Tibial nerve (tissue), 4 donors: ENCODE measurements at regions not wholly inside any gene's neighbourhood (a gene's known extent, or its start where the extent isn't known, plus 50 kb on each side); places are given as distances from the start of the nearest gene placed in this dataset.

Experiments
- CTCF ChIP-seq, 5 experiments: fragments of 200-600 bp in 3 of 5; fragments of 450-650 bp in 2 of 5; sonication (generic) in 3 of 5; IDR thresholded peaks; one replicate each; pipeline ENCODE4 v1.5.1; 2016 to 2019; ENCODE audit warnings: antibody characterized with exemption in 5 of 5, mild to moderate bottlenecking in 3 of 5, moderate library complexity in 2 of 5
- EP300 ChIP-seq, 2 donors: sonication (generic); formaldehyde crosslinking; IDR thresholded peaks; one replicate each; pipeline ENCODE4 v1.6.1; 2017; ENCODE audit warnings: antibody characterized with exemption in 2 of 2, mild to moderate bottlenecking in 1 of 2
- POLR2A ChIP-seq, 2 donors: fragments of 450-650 bp; IDR thresholded peaks; one replicate each; pipeline ENCODE4 v1.6.1; 2017; ENCODE audit warnings: antibody characterized with exemption in 2 of 2, mild to moderate bottlenecking in 2 of 2, moderate library complexity in 2 of 2

GRCh38 chr3:27859821-27860220 is 137.7 kb upstream of the EOMES start:
- no peak for TF ChIP-seq CTCF (IDR thresholded peaks at IDR 0.05)
- no peak for TF ChIP-seq POLR2A (IDR thresholded peaks at IDR 0.05)
- TF ChIP-seq EP300 (IDR thresholded peaks at IDR 0.05), result no peak
